Testis (tissue), 2 donors: ENCODE measurements at regions not wholly inside any gene's neighbourhood (a gene's known extent, or its start where the extent isn't known, plus 50 kb on each side); places are given as distances from the start of the nearest gene placed in this dataset.

ENCODE experiments used
- POLR2A ChIP-seq: fragments of 450-650 bp; IDR thresholded peaks from one replicate; pipeline ENCODE4 v1.6.1; 2017; ENCODE audit warnings: antibody characterized with exemption, mild to moderate bottlenecking, moderate library complexity
- TF ChIP-seq, protein P1 (sequence below), 3 experiments: fragments of 450-650 bp in 2 of 3; fragments of 200-600 bp in 1 of 3; sonication (generic) in 1 of 3; IDR thresholded peaks; one replicate each; pipeline ENCODE4 v1.5.1; 2016 to 2019; ENCODE audit warnings: antibody characterized with exemption in 3 of 3, mild to moderate bottlenecking in 2 of 3, moderate library complexity in 1 of 3

GRCh38 chr9:16236882-16237281 is 633.6 kb downstream of the BNC2 start:
- TF ChIP-seq, protein P1, sequence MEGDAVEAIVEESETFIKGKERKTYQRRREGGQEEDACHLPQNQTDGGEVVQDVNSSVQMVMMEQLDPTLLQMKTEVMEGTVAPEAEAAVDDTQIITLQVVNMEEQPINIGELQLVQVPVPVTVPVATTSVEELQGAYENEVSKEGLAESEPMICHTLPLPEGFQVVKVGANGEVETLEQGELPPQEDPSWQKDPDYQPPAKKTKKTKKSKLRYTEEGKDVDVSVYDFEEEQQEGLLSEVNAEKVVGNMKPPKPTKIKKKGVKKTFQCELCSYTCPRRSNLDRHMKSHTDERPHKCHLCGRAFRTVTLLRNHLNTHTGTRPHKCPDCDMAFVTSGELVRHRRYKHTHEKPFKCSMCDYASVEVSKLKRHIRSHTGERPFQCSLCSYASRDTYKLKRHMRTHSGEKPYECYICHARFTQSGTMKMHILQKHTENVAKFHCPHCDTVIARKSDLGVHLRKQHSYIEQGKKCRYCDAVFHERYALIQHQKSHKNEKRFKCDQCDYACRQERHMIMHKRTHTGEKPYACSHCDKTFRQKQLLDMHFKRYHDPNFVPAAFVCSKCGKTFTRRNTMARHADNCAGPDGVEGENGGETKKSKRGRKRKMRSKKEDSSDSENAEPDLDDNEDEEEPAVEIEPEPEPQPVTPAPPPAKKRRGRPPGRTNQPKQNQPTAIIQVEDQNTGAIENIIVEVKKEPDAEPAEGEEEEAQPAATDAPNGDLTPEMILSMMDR (IDR thresholded peaks at IDR 0.05), result no peak
- TF ChIP-seq POLR2A, result no peak
